ENCODE measurements at regions not wholly inside any gene's neighbourhood (a gene's known extent, or its start where the extent isn't known, plus 50 kb on each side); places are given as distances from the start of the nearest gene placed in this dataset.

DNA sequence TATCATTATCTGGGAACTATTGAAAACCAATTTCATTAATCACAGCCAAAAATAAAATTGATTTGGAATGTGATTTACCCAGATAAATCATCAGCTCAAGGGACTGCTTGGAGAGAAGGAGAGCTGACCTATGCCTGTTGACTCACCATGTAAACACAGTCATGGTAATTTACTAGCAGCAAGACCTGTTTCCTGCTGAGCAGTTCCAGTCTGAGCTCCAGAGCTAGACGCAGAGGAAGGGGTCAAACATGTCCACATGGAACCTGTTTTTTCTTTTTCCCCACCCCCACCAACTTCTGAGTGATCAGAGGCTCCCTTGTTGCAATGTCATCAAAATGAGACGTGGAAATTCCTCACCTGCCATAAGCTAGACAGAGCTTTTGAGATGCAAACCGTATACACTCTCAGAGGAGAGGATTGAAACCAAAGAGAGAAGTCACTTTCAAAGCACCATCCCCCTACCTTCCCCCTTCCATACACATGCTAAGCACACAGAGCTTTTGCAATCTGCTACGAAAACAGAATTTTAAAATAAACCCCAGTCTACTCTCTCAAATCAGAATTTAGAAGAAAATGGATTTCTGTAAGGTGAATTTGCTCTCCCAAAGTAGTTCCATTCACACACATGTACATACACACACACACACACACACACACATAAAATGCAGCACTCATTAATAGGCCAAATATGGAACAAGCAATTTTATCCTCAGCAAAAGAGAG is 55.9 kb upstream of the PTGFRN start:
- Histone ChIP-seq H3K36me3 (ENCODE audit: control insufficient read depth in 2 of 3, insufficient read depth in 3 of 3, low read length in 3 of 3) (no peaks in the 10 kb centered on the region), H3K27ac (ENCODE audit: low read depth, low read length) (no peak overlapping the region), H3K9me3 (ENCODE audit: control insufficient read depth in 2 of 3, low read length in 3 of 3) (no peaks in the 10 kb centered on the region), H3K4me1 (ENCODE audit: control insufficient read depth in 2 of 2, insufficient read depth in 2 of 2, low read length in 2 of 2) (peaks cover 0 to 5% of the 10 kb centered on the region in 2 donors), H3K4me3 (ENCODE audit: low read length) (no peak overlapping the region), H3K27me3 (ENCODE audit: control insufficient read depth in 2 of 2, insufficient read depth in 2 of 2, low read length in 2 of 2) (no peaks in the 10 kb centered on the region)
- intact Hi-C loops (cut with micrococcal nuclease): loop anchor here (1.0 to 2.0 kb wide), 6 partner anchors 25 to 280 kb away; no protein-coding TSS in a partner anchor
- H3K9me3 Mint-ChIP-seq: no peaks in the 10 kb centered on the region
- H3K4me3 Mint-ChIP-seq: no peak overlapping the region
- ATAC-seq (peak; percentile 48), DNase-seq (no peak)
- no peaks in the 10 kb centered on the region for H3K36me3 Mint-ChIP-seq
- ChIA-PET POLR2A (interaction anchor here (0.7 to 1.1 kb wide), 3 partner anchors 49 to 206 kb away, joined by 3 to 4 read pairs (median 3); partner anchors contain the start of gene TTF2), CTCF (interaction anchor here (0.7 to 3.1 kb wide), 8 partner anchors 12 to 205 kb away, joined by 3 to 10 read pairs (median 4); no protein-coding TSS in a partner anchor)
- H3K4me1 Mint-ChIP-seq: peaks cover 13 to 27% (median 17%) of the 10 kb centered on the region in 7 donors
- no peaks in the 10 kb centered on the region for H3K27me3 Mint-ChIP-seq
- peak overlapping the region in 4 of 9 donors; percentile 43 to 87 (median 70) for H3K27ac Mint-ChIP-seq

DNA sequence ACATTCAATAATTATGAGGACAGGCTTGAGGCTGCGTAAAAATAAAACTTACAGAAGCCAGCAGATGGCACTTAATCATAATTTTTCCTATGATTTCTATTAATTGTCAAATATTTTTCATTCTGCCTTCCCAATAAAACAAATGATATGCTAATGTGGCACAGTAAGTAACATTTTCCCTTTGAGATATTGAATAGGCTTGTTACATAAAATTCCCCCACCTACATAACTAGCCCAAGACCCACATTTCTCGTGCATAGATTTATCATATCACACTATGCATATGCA is 55.4 kb upstream of the PTGFRN start:
- ChIA-PET POLR2A (interaction anchor here (0.7 to 1.0 kb wide), 2 partner anchors 50 to 206 kb away, joined by 3 read pairs; partner anchors contain the start of gene TTF2), CTCF (interaction anchor here (0.7 to 3.1 kb wide), 5 partner anchors 13 to 198 kb away, joined by 3 to 10 read pairs (median 4); no protein-coding TSS in a partner anchor)
- peak overlapping the region in 5 of 9 donors; percentile 21 to 87 (median 70) for H3K27ac Mint-ChIP-seq
- no peaks in the 10 kb centered on the region for H3K36me3 Mint-ChIP-seq
- Histone ChIP-seq H3K27ac (ENCODE audit: low read depth, low read length) (no peak overlapping the region), H3K4me1 (ENCODE audit: control insufficient read depth in 2 of 2, insufficient read depth in 2 of 2, low read length in 2 of 2) (peaks cover 0 to 5% of the 10 kb centered on the region in 2 donors), H3K36me3 (ENCODE audit: control insufficient read depth in 2 of 3, insufficient read depth in 3 of 3, low read length in 3 of 3) (no peaks in the 10 kb centered on the region), H3K4me3 (ENCODE audit: low read length) (no peak overlapping the region), H3K9me3 (ENCODE audit: control insufficient read depth in 2 of 3, low read length in 3 of 3) (no peaks in the 10 kb centered on the region), H3K27me3 (ENCODE audit: control insufficient read depth in 2 of 2, insufficient read depth in 2 of 2, low read length in 2 of 2) (no peaks in the 10 kb centered on the region)
- ATAC-seq (no peak), DNase-seq (peak in 1 of 9 donors; percentile 16)
- intact Hi-C loops (cut with micrococcal nuclease): loop anchor here (1.0 to 2.0 kb wide), 6 partner anchors 24 to 280 kb away; no protein-coding TSS in a partner anchor
- peaks cover 9 to 23% (median 17%) of the 10 kb centered on the region in 7 donors for H3K4me1 Mint-ChIP-seq
- H3K4me3 Mint-ChIP-seq: no peak overlapping the region
- no peaks in the 10 kb centered on the region for H3K27me3 Mint-ChIP-seq
- no peaks in the 10 kb centered on the region for H3K9me3 Mint-ChIP-seq

- ATAC-seq: no peak
- Mint-ChIP-seq H3K4me1 (peaks cover 9 to 23% (median 17%) of the 10 kb centered on the region in 7 donors), H3K27ac (peak overlapping the region in 5 of 9 donors; percentile 5 to 70 (median 43)), H3K9me3 (no peaks in the 10 kb centered on the region), H3K27me3 (no peaks in the 10 kb centered on the region), H3K36me3 (no peaks in the 10 kb centered on the region), H3K4me3 (no peak overlapping the region)
- ChIA-PET POLR2A (no interaction called here), CTCF (interaction anchor here (0.7 to 3.1 kb wide), 2 partner anchors 80 to 197 kb away, joined by 4 to 10 read pairs; no protein-coding TSS in a partner anchor)
- H3K4me3 ChIP-seq (ENCODE audit: low read length): no peak overlapping the region
- H3K9me3 ChIP-seq (ENCODE audit: control insufficient read depth in 2 of 3, low read length in 3 of 3): no peaks in the 10 kb centered on the region
- H3K36me3 ChIP-seq (ENCODE audit: control insufficient read depth in 2 of 3, insufficient read depth in 3 of 3, low read length in 3 of 3): no peaks in the 10 kb centered on the region
- intact Hi-C loops (cut with micrococcal nuclease): loop anchor here (1.0 to 2.0 kb wide), 6 partner anchors 24 to 280 kb away; no protein-coding TSS in a partner anchor
- H3K27me3 ChIP-seq (ENCODE audit: control insufficient read depth in 2 of 2, insufficient read depth in 2 of 2, low read length in 2 of 2): no peaks in the 10 kb centered on the region
- H3K4me1 ChIP-seq (ENCODE audit: control insufficient read depth in 2 of 2, insufficient read depth in 2 of 2, low read length in 2 of 2): peaks cover 0 to 5% of the 10 kb centered on the region in 2 donors
- no peak for DNase-seq
- H3K27ac ChIP-seq (ENCODE audit: low read depth, low read length): no peak overlapping the region
Observed at GRCh38 chr1:116854716-116855115, 55.0 kb upstream of the PTGFRN start.

DNA sequence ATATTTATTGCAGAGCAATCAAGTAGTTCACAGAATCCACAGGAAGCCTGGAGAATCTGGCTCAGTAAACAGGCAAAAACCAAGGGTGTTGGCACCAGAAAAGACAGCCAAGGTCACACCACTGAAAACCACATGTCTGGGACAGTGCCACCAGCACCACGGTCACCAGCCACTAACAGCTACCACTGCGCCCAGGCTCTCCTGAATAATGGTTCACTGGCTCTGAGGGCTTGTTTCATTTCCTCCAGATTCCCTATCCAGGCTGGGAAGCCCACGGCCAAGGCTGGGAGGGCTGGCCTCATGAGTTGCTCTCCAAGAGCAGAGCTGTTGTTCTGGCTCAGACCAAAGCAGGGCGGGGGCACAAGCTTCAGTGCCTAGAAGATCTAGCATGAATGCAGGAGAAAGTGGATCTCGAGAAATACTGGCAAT is 54.5 kb upstream of the PTGFRN start:
- Mint-ChIP-seq H3K4me1 (peaks cover 9 to 23% (median 13%) of the 10 kb centered on the region in 7 donors), H3K36me3 (no peaks in the 10 kb centered on the region), H3K27ac (peak overlapping the region in 3 of 9 donors; percentile 21 to 50 (median 21)), H3K9me3 (no peaks in the 10 kb centered on the region), H3K27me3 (no peaks in the 10 kb centered on the region), H3K4me3 (no peak overlapping the region)
- peaks cover 0 to 5% of the 10 kb centered on the region in 2 donors for H3K4me1 ChIP-seq (ENCODE audit: control insufficient read depth in 2 of 2, insufficient read depth in 2 of 2, low read length in 2 of 2)
- H3K27me3 ChIP-seq (ENCODE audit: control insufficient read depth in 2 of 2, insufficient read depth in 2 of 2, low read length in 2 of 2): no peaks in the 10 kb centered on the region
- H3K36me3 ChIP-seq (ENCODE audit: control insufficient read depth in 2 of 3, insufficient read depth in 3 of 3, low read length in 3 of 3): no peaks in the 10 kb centered on the region
- intact Hi-C loops (cut with micrococcal nuclease): loop anchor here (2.0 kb wide), 1 partner anchor 24 kb away; no protein-coding TSS in a partner anchor
- no peaks in the 10 kb centered on the region for H3K9me3 ChIP-seq (ENCODE audit: control insufficient read depth in 2 of 3, low read length in 3 of 3)
- CTCF ChIA-PET: interaction anchor here (0.7 to 3.1 kb wide), 4 partner anchors 80 to 201 kb away, joined by 4 to 10 read pairs (median 6); no protein-coding TSS in a partner anchor
- ATAC-seq (no peak), DNase-seq (no peak)
- no peak overlapping the region for H3K27ac ChIP-seq (ENCODE audit: low read depth, low read length)
- POLR2A ChIA-PET: interaction anchor here (1.0 kb wide), 1 partner anchor 101 kb away, joined by 5 read pairs; the partner anchor contains the start of gene CD2
- H3K4me3 ChIP-seq (ENCODE audit: low read length): no peak overlapping the region

DNA sequence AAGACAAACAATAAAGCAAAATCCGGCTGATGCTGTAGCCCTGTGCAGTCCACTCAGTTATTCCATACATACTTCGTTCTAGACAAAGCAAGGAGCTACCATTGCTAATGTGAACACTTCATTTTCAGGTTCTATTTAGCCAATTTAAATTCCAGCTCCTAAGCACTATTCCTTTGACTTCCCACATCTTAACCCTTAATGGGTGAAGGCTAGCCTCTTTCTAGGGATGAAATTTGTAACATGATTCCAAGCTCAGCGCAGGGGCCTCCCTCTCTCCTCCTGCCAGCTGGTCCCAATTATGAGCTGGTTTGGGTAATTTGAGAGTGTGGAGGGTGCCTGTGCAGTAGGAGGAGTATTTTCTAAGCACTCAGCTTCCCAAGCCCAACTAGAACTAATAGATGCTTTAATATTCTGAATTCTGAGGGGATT is 53.9 kb upstream of the PTGFRN start:
- no peak for ATAC-seq
- Mint-ChIP-seq H3K9me3 (no peaks in the 10 kb centered on the region), H3K36me3 (no peaks in the 10 kb centered on the region), H3K4me1 (peaks cover 9 to 23% (median 17%) of the 10 kb centered on the region in 7 donors), H3K27ac (peak overlapping the region in 2 of 9 donors; percentile 20 to 62), H3K4me3 (no peak overlapping the region), H3K27me3 (no peaks in the 10 kb centered on the region)
- no peak for DNase-seq
- CTCF ChIA-PET: interaction anchor here (1.1 to 3.1 kb wide), 4 partner anchors 22 to 201 kb away, joined by 4 to 10 read pairs (median 6); no protein-coding TSS in a partner anchor
- intact Hi-C loops (cut with micrococcal nuclease): loop anchor here (2.0 kb wide), 1 partner anchor 23 kb away; no protein-coding TSS in a partner anchor
- H3K9me3 ChIP-seq (ENCODE audit: control insufficient read depth in 2 of 3, low read length in 3 of 3): no peaks in the 10 kb centered on the region
- H3K36me3 ChIP-seq (ENCODE audit: control insufficient read depth in 2 of 3, insufficient read depth in 3 of 3, low read length in 3 of 3): no peaks in the 10 kb centered on the region
- H3K4me3 ChIP-seq (ENCODE audit: low read length): no peak overlapping the region
- peaks cover 0 to 5% of the 10 kb centered on the region in 2 donors for H3K4me1 ChIP-seq (ENCODE audit: control insufficient read depth in 2 of 2, insufficient read depth in 2 of 2, low read length in 2 of 2)
- no peaks in the 10 kb centered on the region for H3K27me3 ChIP-seq (ENCODE audit: control insufficient read depth in 2 of 2, insufficient read depth in 2 of 2, low read length in 2 of 2)
- POLR2A ChIA-PET: interaction anchor here (0.6 to 1.0 kb wide), 4 partner anchors 60 to 268 kb away, joined by 3 to 5 read pairs (median 3); partner anchors contain the start of genes CD2 and TTF2
- H3K27ac ChIP-seq (ENCODE audit: low read depth, low read length): no peak overlapping the region

DNA sequence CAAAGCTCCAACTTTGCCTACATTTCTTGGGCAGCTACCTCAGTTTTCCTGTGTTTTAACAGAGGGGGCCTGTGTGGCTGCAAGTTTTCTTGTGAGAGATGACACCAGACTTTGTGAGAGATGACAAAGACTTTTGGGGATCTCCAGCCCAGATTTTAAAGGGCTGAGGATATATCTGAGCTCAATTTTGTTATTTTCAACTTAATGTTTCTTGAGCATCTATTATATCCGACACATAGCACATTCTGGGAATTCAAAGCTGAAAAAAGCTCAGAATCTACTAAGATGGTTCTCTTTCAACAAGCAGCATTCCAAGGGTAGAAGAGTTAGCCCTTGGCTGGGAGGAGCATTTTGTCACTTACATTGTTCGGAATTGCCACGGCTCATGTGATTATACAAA is 53.4 kb upstream of the PTGFRN start:
- H3K9me3 Mint-ChIP-seq: no peaks in the 10 kb centered on the region
- ATAC-seq (no peak), DNase-seq (no peak)
- H3K36me3 Mint-ChIP-seq: no peaks in the 10 kb centered on the region
- CTCF ChIA-PET: interaction anchor here (1.1 to 3.1 kb wide), 4 partner anchors 22 to 200 kb away, joined by 4 to 10 read pairs (median 6); no protein-coding TSS in a partner anchor
- Histone ChIP-seq H3K36me3 (ENCODE audit: control insufficient read depth in 2 of 3, insufficient read depth in 3 of 3, low read length in 3 of 3) (no peaks in the 10 kb centered on the region), H3K4me1 (ENCODE audit: control insufficient read depth in 2 of 2, insufficient read depth in 2 of 2, low read length in 2 of 2) (peaks cover 0 to 5% of the 10 kb centered on the region in 2 donors), H3K27ac (ENCODE audit: low read depth, low read length) (no peak overlapping the region), H3K4me3 (ENCODE audit: low read length) (no peak overlapping the region), H3K9me3 (ENCODE audit: control insufficient read depth in 2 of 3, low read length in 3 of 3) (no peaks in the 10 kb centered on the region), H3K27me3 (ENCODE audit: control insufficient read depth in 2 of 2, insufficient read depth in 2 of 2, low read length in 2 of 2) (no peaks in the 10 kb centered on the region)
- POLR2A ChIA-PET: interaction anchor here (0.6 to 1.0 kb wide), 4 partner anchors 61 to 269 kb away, joined by 3 to 5 read pairs (median 3); partner anchors contain the start of genes CD2 and TTF2
- H3K27ac Mint-ChIP-seq: peak overlapping the region in 1 of 9 donors; percentile 20
- intact Hi-C loops (cut with micrococcal nuclease): no loop called here
- H3K27me3 Mint-ChIP-seq: no peaks in the 10 kb centered on the region
- H3K4me3 Mint-ChIP-seq: no peak overlapping the region
- peaks cover 9 to 23% (median 17%) of the 10 kb centered on the region in 7 donors for H3K4me1 Mint-ChIP-seq

All from naive thymus-derived CD4-positive, alpha-beta T cell (primary cell).